ENCODE measurements at regions not wholly inside any gene's neighbourhood (a gene's known extent, or its start where the extent isn't known, plus 50 kb on each side); places are given as distances from the start of the nearest gene placed in this dataset.

DNA sequence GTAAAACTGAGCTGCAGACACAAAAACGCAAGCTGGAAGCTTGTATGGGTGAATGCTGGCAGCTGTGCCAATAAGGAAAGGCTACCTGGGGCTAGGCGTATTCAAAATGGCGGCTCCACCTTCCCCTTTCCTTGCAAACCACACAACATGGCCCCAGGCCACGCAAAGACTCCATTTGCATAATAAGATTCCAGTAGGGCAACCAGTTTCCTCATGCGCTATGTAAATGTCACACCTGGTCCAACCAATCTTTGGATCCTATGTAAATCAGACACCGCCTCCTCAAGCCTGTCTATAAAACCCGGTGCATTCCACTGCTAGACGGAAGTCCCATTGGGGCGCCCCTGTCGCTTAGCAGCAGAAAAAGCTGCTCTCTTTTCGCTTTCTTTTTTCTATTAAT, 505.9 kb upstream of the BTBD3 start:
- TF ChIP-seq JUNB (IDR thresholded peaks at IDR 0.05; ENCODE audit: unreplicated experiment) (no peak), ZNF114 (CRISPR knock-in tag; IDR thresholded peaks at IDR 0.05) (0 out of 2 replicates have a peak, but pooled peaks have one; percentile 64), EZH2 (IDR thresholded peaks at IDR 0.05; ENCODE audit: low read depth, unreplicated experiment) (no peak), NANOG (IDR thresholded peaks at IDR 0.05; ENCODE audit: borderline replicate concordance) (no peak)
- TF ChIP-seq, protein P1, sequence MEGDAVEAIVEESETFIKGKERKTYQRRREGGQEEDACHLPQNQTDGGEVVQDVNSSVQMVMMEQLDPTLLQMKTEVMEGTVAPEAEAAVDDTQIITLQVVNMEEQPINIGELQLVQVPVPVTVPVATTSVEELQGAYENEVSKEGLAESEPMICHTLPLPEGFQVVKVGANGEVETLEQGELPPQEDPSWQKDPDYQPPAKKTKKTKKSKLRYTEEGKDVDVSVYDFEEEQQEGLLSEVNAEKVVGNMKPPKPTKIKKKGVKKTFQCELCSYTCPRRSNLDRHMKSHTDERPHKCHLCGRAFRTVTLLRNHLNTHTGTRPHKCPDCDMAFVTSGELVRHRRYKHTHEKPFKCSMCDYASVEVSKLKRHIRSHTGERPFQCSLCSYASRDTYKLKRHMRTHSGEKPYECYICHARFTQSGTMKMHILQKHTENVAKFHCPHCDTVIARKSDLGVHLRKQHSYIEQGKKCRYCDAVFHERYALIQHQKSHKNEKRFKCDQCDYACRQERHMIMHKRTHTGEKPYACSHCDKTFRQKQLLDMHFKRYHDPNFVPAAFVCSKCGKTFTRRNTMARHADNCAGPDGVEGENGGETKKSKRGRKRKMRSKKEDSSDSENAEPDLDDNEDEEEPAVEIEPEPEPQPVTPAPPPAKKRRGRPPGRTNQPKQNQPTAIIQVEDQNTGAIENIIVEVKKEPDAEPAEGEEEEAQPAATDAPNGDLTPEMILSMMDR (conservative IDR thresholded peaks at IDR 0.05; ENCODE audit: low read depth in 2 of 2): no peak

All from GM23338 (cell line).